GM06990 (cell line): ENCODE measurements at regions not wholly inside any gene's neighbourhood (a gene's known extent, or its start where the extent isn't known, plus 50 kb on each side); places are given as distances from the start of the nearest gene placed in this dataset.

Experiments
- DNase-seq: peaks from one replicate; pipeline ENCODE4 v3.0.0-alpha.2; 2011; ENCODE audit not compliant: insufficient read length; ENCODE audit errors: extremely low read depth
- H3K27me3 ChIP-seq: replicated peaks from 2 replicates; pipeline ENCODE4 v1.6.0; 2011; ENCODE audit warnings: low read length; ENCODE audit not compliant: control insufficient read depth, insufficient read depth
- H3K36me3 ChIP-seq: 2 replicates; pipeline ENCODE4 v1.5.1; 2011; ENCODE audit warnings: low read length; ENCODE audit not compliant: control insufficient read depth, insufficient read depth
- H3K4me3 ChIP-seq: replicated peaks from 2 replicates; pipeline ENCODE4 v1.5.1; 2011; ENCODE audit warnings: low read depth, mild to moderate bottlenecking, control low read depth, low read length
- CTCF ChIP-seq: IDR thresholded peaks from 2 replicates; pipeline ENCODE4 v1.5.1; 2011; ENCODE audit warnings: low read length, control low read depth, mild to moderate bottlenecking, inconsistent platforms; ENCODE audit not compliant: insufficient read depth, poor library complexity, severe bottlenecking

- TF ChIP-seq CTCF = no peak
- Histone ChIP-seq H3K4me3 (no peak overlapping the region), H3K36me3 (no peaks in the 10 kb centered on the region), H3K27me3 (no peaks in the 10 kb centered on the region)
- no peak for DNase-seq
Observed at GRCh38 chr3:16102187-16102561, 72.3 kb upstream of the GALNT15 start.

DNA sequence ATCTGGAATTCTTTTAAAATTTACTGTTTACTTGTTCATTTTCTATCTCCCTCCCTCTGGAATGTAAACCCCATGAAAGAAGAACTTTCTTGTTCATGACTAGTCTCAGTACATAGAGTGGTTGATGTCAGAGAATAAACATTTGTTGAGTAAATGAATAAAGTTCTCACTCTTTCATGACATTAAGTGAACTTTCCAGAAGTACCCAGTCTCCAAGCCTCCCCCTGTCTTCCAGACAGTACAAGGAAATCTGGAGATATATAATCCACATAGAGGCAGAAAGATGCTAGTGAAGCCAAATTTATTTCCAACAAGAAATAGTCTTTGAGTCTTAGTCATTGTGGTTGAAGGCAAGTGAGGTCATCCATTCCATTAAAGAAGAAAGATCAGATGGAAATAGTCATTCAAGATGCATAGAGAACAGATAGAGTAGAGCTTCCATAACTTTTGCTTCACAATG lies 71.5 kb upstream of the GALNT15 start:
- no peak for TF ChIP-seq CTCF
- no peak overlapping the region for H3K4me3 ChIP-seq
- no peak for DNase-seq
- no peaks in the 10 kb centered on the region for H3K27me3 ChIP-seq
- no peaks in the 10 kb centered on the region for H3K36me3 ChIP-seq

DNA sequence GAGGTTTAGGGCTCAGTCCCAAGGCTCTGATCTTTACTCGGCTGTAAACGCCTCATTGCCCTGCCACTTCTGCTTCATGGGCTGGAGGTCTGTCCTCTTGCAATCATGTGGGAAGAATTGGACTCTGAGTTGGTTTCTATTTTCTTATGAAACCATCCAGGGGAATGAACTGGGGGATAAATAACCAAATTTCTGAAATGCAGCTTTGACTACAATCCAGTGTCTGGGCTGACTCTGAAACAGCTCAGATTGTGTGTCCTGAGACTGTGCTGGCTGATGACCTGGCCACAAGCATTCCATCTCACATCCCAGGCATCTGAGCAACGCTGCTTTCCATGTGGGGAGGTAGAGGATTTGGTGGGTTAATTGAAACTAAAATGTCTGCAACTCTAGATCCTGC lies 71.0 kb upstream of the GALNT15 start:
- no peak overlapping the region for H3K4me3 ChIP-seq
- H3K36me3 ChIP-seq = no peaks in the 10 kb centered on the region
- no peak for TF ChIP-seq CTCF
- H3K27me3 ChIP-seq = no peaks in the 10 kb centered on the region
- DNase-seq = no peak

- TF ChIP-seq CTCF = no peak
- Histone ChIP-seq H3K27me3 (no peaks in the 10 kb centered on the region), H3K4me3 (no peak overlapping the region), H3K36me3 (no peaks in the 10 kb centered on the region)
- DNase-seq = no peak
Observed at GRCh38 chr3:16104156-16104555, 70.3 kb upstream of the GALNT15 start.

DNA sequence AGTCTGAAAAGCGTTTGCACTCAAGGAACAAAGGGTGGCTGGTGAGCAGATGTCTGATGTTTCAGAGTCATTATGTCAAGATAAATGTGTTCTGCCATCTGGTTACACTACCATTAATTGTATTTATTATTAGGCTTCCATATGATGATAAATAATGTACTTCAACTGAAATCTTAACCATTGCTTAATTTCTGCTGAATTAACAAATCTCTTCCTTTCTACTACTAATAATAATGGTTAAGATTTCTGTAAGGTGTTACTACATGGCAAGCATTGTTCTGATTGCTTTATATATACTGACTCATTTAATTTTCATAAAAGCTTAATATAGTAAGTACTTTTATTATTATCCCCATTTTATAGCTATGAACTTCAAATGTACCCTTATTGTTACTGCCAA lies 68.4 kb upstream of the GALNT15 start:
- H3K27me3 ChIP-seq = no peaks in the 10 kb centered on the region
- TF ChIP-seq CTCF = no peak
- no peak overlapping the region for H3K4me3 ChIP-seq
- DNase-seq = no peak
- H3K36me3 ChIP-seq = no peaks in the 10 kb centered on the region

DNA sequence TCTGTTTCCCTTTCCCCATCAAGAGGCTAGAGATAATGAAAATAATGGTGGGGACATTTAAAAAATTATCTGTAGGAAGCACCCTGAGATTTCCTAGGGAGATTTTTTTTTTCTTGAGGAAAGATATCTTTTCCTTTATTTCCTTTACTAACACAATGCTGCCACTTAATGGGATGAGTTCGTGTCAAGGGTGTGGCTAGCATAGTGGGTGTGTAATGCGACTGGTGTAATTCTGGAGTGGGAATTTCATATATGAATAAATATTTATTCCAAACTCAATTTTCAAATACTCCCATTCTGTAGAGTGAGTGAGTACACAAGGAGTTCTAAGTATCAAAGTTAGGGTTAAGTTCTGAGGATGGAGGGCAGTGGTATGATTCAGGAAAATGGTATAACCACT lies 66.1 kb upstream of the GALNT15 start:
- DNase-seq = no peak
- H3K4me3 ChIP-seq = no peak overlapping the region
- H3K27me3 ChIP-seq = no peaks in the 10 kb centered on the region
- no peaks in the 10 kb centered on the region for H3K36me3 ChIP-seq
- TF ChIP-seq CTCF = no peak
